DOHH2 (cell line): ENCODE measurements at regions not wholly inside any gene's neighbourhood (a gene's known extent, or its start where the extent isn't known, plus 50 kb on each side); places are given as distances from the start of the nearest gene placed in this dataset.

Experiments used
- H3F3A ChIP-seq: fragments of 200-600 bp; sonication (generic), shearing (Covaris generic); 2 replicates; pipeline ENCODE4 v1.6.0; 2016; ENCODE audit warnings: antibody characterized with exemption, mild to moderate bottlenecking; ENCODE audit not compliant: control insufficient read depth, insufficient read depth
- H3K27ac ChIP-seq: fragments of 200-600 bp; sonication (generic); 2 replicates; pipeline ENCODE4 v1.5.1; 2014; ENCODE audit warnings: low read depth, mild to moderate bottlenecking, low read length, moderate library complexity
- H3K27me3 ChIP-seq: fragments of 200-600 bp; sonication (generic); 2 replicates; pipeline ENCODE4 v1.6.1; 2014; ENCODE audit warnings: mild to moderate bottlenecking, low read length, mixed read lengths; ENCODE audit not compliant: control insufficient read depth
- H3K36me3 ChIP-seq: fragments of 200-600 bp; sonication (generic); 2 replicates; pipeline ENCODE4 v1.6.1; 2014; ENCODE audit warnings: mild to moderate bottlenecking, low read length, moderate library complexity, mixed read lengths; ENCODE audit not compliant: control insufficient read depth
- H3K4me1 ChIP-seq: fragments of 200-600 bp; sonication (generic); 2 replicates; pipeline ENCODE4 v1.6.1; 2014; ENCODE audit warnings: mild to moderate bottlenecking, low read length, mixed read lengths; ENCODE audit not compliant: control insufficient read depth
- H3K4me2 ChIP-seq: fragments of 200-600 bp; sonication (generic); 2 replicates; pipeline ENCODE4 v1.6.0; 2014; ENCODE audit warnings: mild to moderate bottlenecking, low read length, moderate library complexity
- H3K4me3 ChIP-seq: fragments of 200-600 bp; sonication (generic); 2 replicates; pipeline ENCODE4 v1.5.1; 2014; ENCODE audit warnings: mild to moderate bottlenecking, low read length, mixed read lengths
- H3K79me2 ChIP-seq: fragments of 200-600 bp; sonication (generic); 2 replicates; pipeline ENCODE4 v1.6.1; 2014; ENCODE audit warnings: mild to moderate bottlenecking, low read length, mixed read lengths; ENCODE audit not compliant: control insufficient read depth
- H3K9me2 ChIP-seq: fragments of 200-600 bp; sonication (generic); replicated peaks from 2 replicates; pipeline ENCODE4 v1.6.1; 2014; ENCODE audit warnings: mild to moderate bottlenecking, low read length, mixed read lengths; ENCODE audit not compliant: control insufficient read depth
- H3K9me3 ChIP-seq: fragments of 200-600 bp; sonication (generic); 2 replicates; pipeline ENCODE4 v1.6.1; 2014; ENCODE audit warnings: antibody characterized with exemption, low read length, mixed read lengths; ENCODE audit not compliant: control insufficient read depth, insufficient read depth
- H4K20me1 ChIP-seq: fragments of 200-600 bp; sonication (generic); 2 replicates; pipeline ENCODE4 v1.6.0; 2014; ENCODE audit warnings: low read depth, mild to moderate bottlenecking, antibody characterized with exemption, low read length, moderate library complexity; ENCODE audit not compliant: control insufficient read depth, insufficient read depth
- EZH2phosphoT487 ChIP-seq: fragments of 200-600 bp; sonication (generic); IDR thresholded peaks from 2 replicates; pipeline ENCODE4 v1.6.1; 2017; ENCODE audit warnings: borderline replicate concordance, mild to moderate bottlenecking, antibody characterized with exemption, low read length, moderate library complexity, mixed read lengths
- TF ChIP-seq, protein P1 (sequence below): fragments of 200-600 bp; sonication (generic); IDR thresholded peaks from one replicate; pipeline ENCODE4 v1.5.1; 2014; ENCODE audit warnings: antibody characterized with exemption, mild to moderate bottlenecking, low read depth, low read length; ENCODE audit not compliant: poor library complexity, severe bottlenecking

DNA sequence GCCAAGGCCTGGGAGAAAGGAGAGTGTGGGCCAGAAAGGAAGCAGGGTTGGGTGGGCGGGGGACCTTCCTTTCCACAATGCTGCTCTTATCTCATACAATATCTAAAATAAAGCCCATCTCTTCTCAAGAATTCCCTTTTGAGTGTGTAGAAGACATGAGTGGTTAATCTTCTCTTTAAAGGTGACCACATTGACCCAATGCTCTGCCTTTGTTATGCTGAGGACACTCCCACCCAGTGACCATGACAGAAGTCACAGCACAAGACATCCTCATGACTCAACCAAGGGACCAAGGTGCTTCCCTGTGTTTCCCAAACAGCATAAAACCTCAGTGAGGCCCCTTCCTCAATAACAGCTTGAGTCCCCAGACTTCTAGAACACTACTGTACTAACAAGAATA, 193.0 kb upstream of the ADAMTS16 start:
- no peaks in the 10 kb centered on the region for H3K79me2 ChIP-seq
- TF ChIP-seq, protein P1, sequence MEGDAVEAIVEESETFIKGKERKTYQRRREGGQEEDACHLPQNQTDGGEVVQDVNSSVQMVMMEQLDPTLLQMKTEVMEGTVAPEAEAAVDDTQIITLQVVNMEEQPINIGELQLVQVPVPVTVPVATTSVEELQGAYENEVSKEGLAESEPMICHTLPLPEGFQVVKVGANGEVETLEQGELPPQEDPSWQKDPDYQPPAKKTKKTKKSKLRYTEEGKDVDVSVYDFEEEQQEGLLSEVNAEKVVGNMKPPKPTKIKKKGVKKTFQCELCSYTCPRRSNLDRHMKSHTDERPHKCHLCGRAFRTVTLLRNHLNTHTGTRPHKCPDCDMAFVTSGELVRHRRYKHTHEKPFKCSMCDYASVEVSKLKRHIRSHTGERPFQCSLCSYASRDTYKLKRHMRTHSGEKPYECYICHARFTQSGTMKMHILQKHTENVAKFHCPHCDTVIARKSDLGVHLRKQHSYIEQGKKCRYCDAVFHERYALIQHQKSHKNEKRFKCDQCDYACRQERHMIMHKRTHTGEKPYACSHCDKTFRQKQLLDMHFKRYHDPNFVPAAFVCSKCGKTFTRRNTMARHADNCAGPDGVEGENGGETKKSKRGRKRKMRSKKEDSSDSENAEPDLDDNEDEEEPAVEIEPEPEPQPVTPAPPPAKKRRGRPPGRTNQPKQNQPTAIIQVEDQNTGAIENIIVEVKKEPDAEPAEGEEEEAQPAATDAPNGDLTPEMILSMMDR = no peak
- no peak for TF ChIP-seq EZH2phosphoT487
- H3K36me3 ChIP-seq = no peaks in the 10 kb centered on the region
- no peaks in the 10 kb centered on the region for H3K9me3 ChIP-seq
- no peaks in the 10 kb centered on the region for H3K9me2 ChIP-seq
- no peaks in the 10 kb centered on the region for H4K20me1 ChIP-seq
- no peaks in the 10 kb centered on the region for H3K4me1 ChIP-seq
- H3F3A ChIP-seq = no peaks in the 10 kb centered on the region
- H3K27ac ChIP-seq = no peak overlapping the region
- H3K4me3 ChIP-seq = no peak overlapping the region
- no peak overlapping the region for H3K4me2 ChIP-seq
- H3K27me3 ChIP-seq = no peaks in the 10 kb centered on the region

GRCh38 chr5:4947893-4948536, 192.1 kb upstream of the ADAMTS16 start:
- H3K4me3 ChIP-seq = no peak overlapping the region
- H4K20me1 ChIP-seq = no peaks in the 10 kb centered on the region
- H3K9me3 ChIP-seq = no peaks in the 10 kb centered on the region
- no peaks in the 10 kb centered on the region for H3K79me2 ChIP-seq
- no peak overlapping the region for H3K27ac ChIP-seq
- no peak for TF ChIP-seq EZH2phosphoT487
- TF ChIP-seq, protein P1 = no peak
- no peaks in the 10 kb centered on the region for H3F3A ChIP-seq
- no peaks in the 10 kb centered on the region for H3K36me3 ChIP-seq
- H3K4me1 ChIP-seq = no peaks in the 10 kb centered on the region
- no peaks in the 10 kb centered on the region for H3K9me2 ChIP-seq
- H3K4me2 ChIP-seq = no peak overlapping the region
- H3K27me3 ChIP-seq = no peaks in the 10 kb centered on the region

GRCh38 chr5:4949108-4949507, 191.0 kb upstream of the ADAMTS16 start:
- no peak overlapping the region for H3K4me3 ChIP-seq
- no peaks in the 10 kb centered on the region for H3F3A ChIP-seq
- no peaks in the 10 kb centered on the region for H4K20me1 ChIP-seq
- H3K4me2 ChIP-seq = no peak overlapping the region
- H3K9me3 ChIP-seq = no peaks in the 10 kb centered on the region
- TF ChIP-seq, protein P1 = no peak
- H3K4me1 ChIP-seq = no peaks in the 10 kb centered on the region
- H3K9me2 ChIP-seq = no peaks in the 10 kb centered on the region
- H3K79me2 ChIP-seq = no peaks in the 10 kb centered on the region
- no peak overlapping the region for H3K27ac ChIP-seq
- no peaks in the 10 kb centered on the region for H3K27me3 ChIP-seq
- no peaks in the 10 kb centered on the region for H3K36me3 ChIP-seq

DNA sequence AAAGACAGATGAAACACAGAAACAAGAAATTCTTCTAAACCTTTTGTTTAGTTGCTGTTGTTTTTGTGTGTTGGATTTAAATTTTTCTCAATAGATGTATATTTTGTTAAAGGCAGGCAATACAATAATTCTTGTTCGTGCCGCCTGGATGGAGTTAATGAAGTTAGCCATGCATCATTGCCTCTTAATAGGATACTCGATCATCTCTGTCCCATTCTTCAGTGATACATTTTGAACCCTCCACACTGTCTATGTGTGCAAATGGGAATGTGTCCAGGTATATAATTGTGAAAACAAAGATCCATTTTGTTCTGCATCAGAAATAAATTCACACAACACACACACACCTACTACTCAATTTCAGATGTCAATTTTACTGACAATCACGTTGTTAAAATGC, 186.6 kb upstream of the ADAMTS16 start:
- no peaks in the 10 kb centered on the region; the same call in 1 of the 2 replicates for H3K9me3 ChIP-seq
- no peak overlapping the region for H3K27ac ChIP-seq
- no peaks in the 10 kb centered on the region for H3K79me2 ChIP-seq
- no peaks in the 10 kb centered on the region for H3F3A ChIP-seq
- H3K4me2 ChIP-seq = no peak overlapping the region
- no peaks in the 10 kb centered on the region for H3K4me1 ChIP-seq
- H3K36me3 ChIP-seq = no peaks in the 10 kb centered on the region
- TF ChIP-seq, protein P1 = no peak
- no peak for TF ChIP-seq EZH2phosphoT487
- no peaks in the 10 kb centered on the region for H4K20me1 ChIP-seq
- H3K9me2 ChIP-seq = no peaks in the 10 kb centered on the region
- H3K27me3 ChIP-seq = no peaks in the 10 kb centered on the region
- no peak overlapping the region for H3K4me3 ChIP-seq
